ENCODE measurements at regions not wholly inside any gene's neighbourhood (a gene's known extent, or its start where the extent isn't known, plus 50 kb on each side); places are given as distances from the start of the nearest gene placed in this dataset.

DNA sequence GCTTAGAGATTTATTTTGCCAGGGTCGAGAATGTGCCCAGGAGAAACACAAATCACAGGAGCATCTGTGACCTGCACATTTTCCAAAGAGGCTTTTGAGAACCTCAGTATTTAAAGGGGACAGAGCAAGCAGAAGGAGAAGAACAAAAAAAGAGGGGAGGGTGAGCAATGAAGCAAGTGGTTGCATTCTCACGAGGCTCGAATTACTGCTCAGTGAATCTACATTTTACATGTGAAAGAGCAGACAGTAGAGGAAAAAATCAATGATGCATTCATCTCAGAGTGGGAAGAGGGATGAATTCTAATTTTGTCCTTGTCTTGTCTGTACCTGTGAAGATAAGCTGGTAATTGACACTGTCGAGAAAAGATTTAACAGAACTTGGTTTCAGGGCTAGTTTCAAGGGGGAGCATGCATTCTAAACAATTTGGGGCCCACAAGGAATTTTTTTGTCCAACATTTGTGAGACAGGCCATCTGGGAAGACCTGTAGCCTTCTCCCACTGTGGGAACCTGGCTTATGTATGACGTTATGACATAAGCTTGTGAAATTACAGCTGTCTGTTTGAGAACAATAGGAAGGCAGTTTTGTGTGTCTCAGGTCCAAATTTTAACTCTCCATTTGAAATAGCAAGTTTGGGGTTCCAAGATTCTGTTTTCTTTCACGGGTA lies 855.1 kb downstream of the SLITRK5 start:
- 93% methylated on average over 6 of the region's 6 CpGs for WGBS
- Histone ChIP-seq H3K27me3 (ENCODE audit: control insufficient read depth in 2 of 2, insufficient read depth in 1 of 2, low read length in 1 of 2) (no peaks in the 10 kb centered on the region), H3K4me1 (ENCODE audit: control insufficient read depth in 2 of 2, insufficient read depth in 2 of 2, low read length in 2 of 2) (no peaks in the 10 kb centered on the region), H3K36me3 (ENCODE audit: control insufficient read depth in 2 of 2, insufficient read depth in 2 of 2, low read length in 1 of 2) (no peaks in the 10 kb centered on the region), H3K9me3 (ENCODE audit: control insufficient read depth in 2 of 2, insufficient read depth in 1 of 2, low read length in 1 of 2) (no peaks in the 10 kb centered on the region), H3K27ac (ENCODE audit: low read depth in 1 of 2, low read length in 1 of 2) (no peak overlapping the region), H3K4me3 (ENCODE audit: low read length in 2 of 2) (no peak overlapping the region)
- no peak for DNase-seq (ENCODE audit: low read depth in 6 of 9, low spot score in 9 of 9)

DNA sequence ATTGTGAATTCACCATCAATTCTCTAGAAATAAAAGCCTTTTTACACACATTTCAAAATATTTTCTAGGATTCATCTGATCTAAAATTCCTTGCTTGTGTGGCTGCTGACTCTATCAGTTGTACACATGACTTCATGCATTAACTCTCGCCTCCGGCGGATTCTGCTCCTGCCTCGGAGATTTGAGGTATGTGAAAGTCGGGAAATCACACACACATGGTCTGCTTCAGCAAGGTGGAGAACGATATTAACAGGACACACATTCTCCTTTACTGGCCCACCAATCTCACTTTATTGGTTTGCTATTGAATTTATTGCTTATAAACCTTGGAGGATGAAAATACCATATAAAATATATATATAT lies 855.7 kb downstream of the SLITRK5 start:
- H3K9me3 ChIP-seq (ENCODE audit: control insufficient read depth in 2 of 2, insufficient read depth in 1 of 2, low read length in 1 of 2) = no peaks in the 10 kb centered on the region
- WGBS = 97% methylated on average over 6 of the region's 6 CpGs
- H3K36me3 ChIP-seq (ENCODE audit: control insufficient read depth in 2 of 2, insufficient read depth in 2 of 2, low read length in 1 of 2) = no peaks in the 10 kb centered on the region
- H3K4me3 ChIP-seq (ENCODE audit: low read length in 2 of 2) = no peak overlapping the region
- H3K4me1 ChIP-seq (ENCODE audit: control insufficient read depth in 2 of 2, insufficient read depth in 2 of 2, low read length in 2 of 2) = no peaks in the 10 kb centered on the region
- no peak overlapping the region for H3K27ac ChIP-seq (ENCODE audit: low read depth in 1 of 2, low read length in 1 of 2)
- H3K27me3 ChIP-seq (ENCODE audit: control insufficient read depth in 2 of 2, insufficient read depth in 1 of 2, low read length in 1 of 2) = no peaks in the 10 kb centered on the region
- DNase-seq (ENCODE audit: low read depth in 6 of 9, low spot score in 9 of 9) = no peak

DNA sequence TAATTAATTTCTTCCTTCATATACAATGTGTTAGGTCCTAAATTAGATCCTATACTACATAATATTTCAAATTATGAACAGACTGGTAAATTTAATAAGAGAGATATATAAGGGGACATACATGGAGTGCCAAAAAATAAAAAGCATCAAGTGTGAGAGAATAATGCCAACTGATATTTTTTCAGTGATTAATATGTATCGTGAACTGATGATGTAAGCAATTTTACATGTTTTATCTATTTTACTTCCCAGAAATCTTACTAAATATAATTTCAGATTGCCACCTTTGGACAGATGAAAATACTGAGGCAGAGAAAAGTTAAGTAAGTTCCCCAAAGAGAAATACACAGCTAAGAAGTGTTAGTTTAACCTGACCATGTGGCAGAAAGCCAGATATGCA lies 870.8 kb downstream of the SLITRK5 start:
- Histone ChIP-seq H3K36me3 (ENCODE audit: control insufficient read depth in 2 of 2, insufficient read depth in 2 of 2, low read length in 1 of 2) (no peaks in the 10 kb centered on the region), H3K27ac (ENCODE audit: low read depth in 1 of 2, low read length in 1 of 2) (no peak overlapping the region), H3K4me3 (ENCODE audit: low read length in 2 of 2) (no peak overlapping the region), H3K27me3 (ENCODE audit: control insufficient read depth in 2 of 2, insufficient read depth in 1 of 2, low read length in 1 of 2) (no peaks in the 10 kb centered on the region), H3K9me3 (ENCODE audit: control insufficient read depth in 2 of 2, insufficient read depth in 1 of 2, low read length in 1 of 2) (peaks cover 0 to 6% of the 10 kb centered on the region in 2 donors), H3K4me1 (ENCODE audit: control insufficient read depth in 2 of 2, insufficient read depth in 2 of 2, low read length in 2 of 2) (no peaks in the 10 kb centered on the region)
- 91% methylated on average over 1 of the region's 1 CpG for WGBS
- DNase-seq (ENCODE audit: low read depth in 6 of 9, low spot score in 9 of 9) = no peak

DNA sequence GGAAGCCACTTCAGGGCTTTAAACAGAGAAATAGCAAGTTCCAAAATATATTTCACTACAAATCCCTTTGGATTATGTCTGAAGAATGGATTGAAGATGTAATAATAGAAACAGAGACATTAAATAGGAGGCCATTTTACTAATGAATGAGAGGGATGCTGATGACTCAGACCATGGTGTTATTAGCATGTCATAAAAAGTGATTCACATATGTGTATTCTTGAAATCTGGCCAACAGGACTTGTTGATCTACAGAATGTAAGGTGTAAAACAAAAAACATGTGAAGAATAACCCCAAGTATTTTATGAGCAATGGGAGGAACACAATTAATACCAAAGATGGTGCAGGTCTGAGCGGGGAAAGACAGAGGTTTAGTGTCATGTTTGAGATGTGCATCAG lies 873.7 kb downstream of the SLITRK5 start:
- Histone ChIP-seq H3K9me3 (ENCODE audit: control insufficient read depth in 2 of 2, insufficient read depth in 1 of 2, low read length in 1 of 2) (peaks cover 0 to 6% of the 10 kb centered on the region in 2 donors), H3K4me1 (ENCODE audit: control insufficient read depth in 2 of 2, insufficient read depth in 2 of 2, low read length in 2 of 2) (no peaks in the 10 kb centered on the region), H3K4me3 (ENCODE audit: low read length in 2 of 2) (no peak overlapping the region), H3K36me3 (ENCODE audit: control insufficient read depth in 2 of 2, insufficient read depth in 2 of 2, low read length in 1 of 2) (no peaks in the 10 kb centered on the region), H3K27ac (ENCODE audit: low read depth in 1 of 2, low read length in 1 of 2) (no peak overlapping the region), H3K27me3 (ENCODE audit: control insufficient read depth in 2 of 2, insufficient read depth in 1 of 2, low read length in 1 of 2) (no peaks in the 10 kb centered on the region)
- WGBS = 94% methylated on average over 1 of the region's 1 CpG
- DNase-seq (ENCODE audit: low read depth in 6 of 9, low spot score in 9 of 9) = no peak

DNA sequence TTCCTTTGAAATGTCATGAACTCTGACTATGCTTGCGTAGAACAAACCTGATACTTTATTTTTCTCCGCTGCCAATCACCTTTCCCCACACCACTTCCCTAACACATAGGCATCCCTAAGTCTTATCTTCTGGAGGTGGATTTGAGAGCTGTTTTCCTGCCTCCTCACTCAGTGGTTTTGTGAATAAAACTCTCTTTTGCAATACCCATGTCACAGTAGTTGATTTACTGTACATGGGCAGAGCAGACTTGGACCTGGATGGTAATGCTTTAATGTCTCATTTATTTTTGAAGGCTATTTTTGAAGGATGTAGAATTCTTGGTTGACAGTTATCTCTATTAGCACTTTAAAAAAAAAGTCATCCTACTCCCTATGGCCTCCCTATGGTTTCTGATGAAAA lies 881.8 kb downstream of the SLITRK5 start:
- no peak overlapping the region for H3K4me3 ChIP-seq (ENCODE audit: low read length in 2 of 2)
- H3K27ac ChIP-seq (ENCODE audit: low read depth in 1 of 2, low read length in 1 of 2) = no peak overlapping the region
- H3K9me3 ChIP-seq (ENCODE audit: control insufficient read depth in 2 of 2, insufficient read depth in 1 of 2, low read length in 1 of 2) = no peaks in the 10 kb centered on the region

DNA sequence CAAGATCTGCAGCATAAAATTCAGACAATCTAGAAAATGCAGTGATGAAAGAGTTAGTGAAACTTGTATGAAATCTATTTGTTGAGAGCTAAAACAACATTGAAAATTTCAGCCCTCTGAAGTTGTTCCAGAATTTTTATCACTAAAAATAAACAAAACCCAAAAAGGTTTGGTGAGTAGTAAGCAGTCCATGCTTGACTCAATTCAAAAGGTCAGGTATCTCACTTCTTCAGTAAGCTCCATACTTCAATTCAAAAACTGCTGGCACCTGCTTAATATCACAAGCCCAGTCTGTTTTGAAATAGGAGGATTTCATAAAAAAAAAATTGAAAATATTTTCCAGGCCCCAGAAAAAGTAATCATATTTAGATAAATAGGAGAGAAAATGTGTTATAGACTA lies 894.4 kb downstream of the SLITRK5 start:
- Histone ChIP-seq H3K27me3 (ENCODE audit: control insufficient read depth in 2 of 2, insufficient read depth in 1 of 2, low read length in 1 of 2) (no peaks in the 10 kb centered on the region), H3K4me1 (ENCODE audit: control insufficient read depth in 2 of 2, insufficient read depth in 2 of 2, low read length in 2 of 2) (no peaks in the 10 kb centered on the region), H3K27ac (ENCODE audit: low read depth in 1 of 2, low read length in 1 of 2) (no peak overlapping the region), H3K4me3 (ENCODE audit: low read length in 2 of 2) (no peak overlapping the region), H3K9me3 (ENCODE audit: control insufficient read depth in 2 of 2, insufficient read depth in 1 of 2, low read length in 1 of 2) (no peaks in the 10 kb centered on the region), H3K36me3 (ENCODE audit: control insufficient read depth in 2 of 2, insufficient read depth in 2 of 2, low read length in 1 of 2) (no peaks in the 10 kb centered on the region)
- DNase-seq (ENCODE audit: low read depth in 6 of 9, low spot score in 9 of 9) = no peak

More for the DNA sequence above, 881.8 kb downstream of the SLITRK5 start:
- 97% methylated on average over 2 of the region's 2 CpGs for WGBS
- no peaks in the 10 kb centered on the region for H3K36me3 ChIP-seq (ENCODE audit: control insufficient read depth in 2 of 2, insufficient read depth in 2 of 2, low read length in 1 of 2)
- DNase-seq (ENCODE audit: low read depth in 6 of 9, low spot score in 9 of 9) = no peak
- no peaks in the 10 kb centered on the region for H3K27me3 ChIP-seq (ENCODE audit: control insufficient read depth in 2 of 2, insufficient read depth in 1 of 2, low read length in 1 of 2)
- no peaks in the 10 kb centered on the region for H3K4me1 ChIP-seq (ENCODE audit: control insufficient read depth in 2 of 2, insufficient read depth in 2 of 2, low read length in 2 of 2)

DNA sequence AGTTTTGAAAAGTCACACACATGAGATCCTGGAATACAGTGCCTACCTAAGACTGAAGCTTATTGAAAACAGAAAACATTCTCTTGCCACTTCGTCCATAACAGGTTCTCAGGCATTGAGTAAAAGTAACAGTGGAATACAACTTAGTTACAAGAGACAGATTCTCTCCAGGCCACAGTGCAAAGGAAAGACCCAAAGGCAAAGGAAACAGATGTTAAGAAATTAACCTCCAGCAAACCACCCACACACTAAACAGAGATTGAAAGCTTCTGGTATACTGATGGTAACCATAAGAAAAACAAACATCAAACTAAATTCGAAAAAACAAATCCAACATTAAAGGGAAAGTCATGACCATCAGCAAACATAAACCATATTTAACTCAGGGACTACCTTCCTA lies 914.7 kb downstream of the SLITRK5 start:
- 25% methylated on average over 2 of the region's 2 CpGs for WGBS
- DNase-seq (ENCODE audit: low read depth in 6 of 9, low spot score in 9 of 9) = no peak
- H3K36me3 ChIP-seq (ENCODE audit: control insufficient read depth in 2 of 2, insufficient read depth in 2 of 2, low read length in 1 of 2) = no peaks in the 10 kb centered on the region

DNA sequence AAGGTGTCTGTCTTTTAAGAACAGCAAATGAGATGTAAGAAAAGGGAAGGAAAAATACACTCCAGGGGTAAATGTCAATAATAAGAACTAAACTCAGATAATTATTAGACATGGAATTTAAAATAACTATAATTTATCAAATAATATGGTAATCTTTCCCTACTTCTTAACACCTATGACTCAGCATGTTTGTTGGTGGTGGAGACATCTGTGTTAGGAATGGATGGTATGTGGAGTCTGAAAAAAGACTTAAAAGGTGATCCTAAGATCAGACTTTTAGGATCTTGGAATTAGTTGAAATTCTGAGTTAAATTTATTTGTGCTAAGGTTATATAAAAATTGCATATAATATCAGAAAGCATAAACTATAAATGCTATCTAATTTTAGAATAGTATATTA lies 915.1 kb downstream of the SLITRK5 start:
- Histone ChIP-seq H3K4me3 (ENCODE audit: low read length in 2 of 2) (no peak overlapping the region), H3K27me3 (ENCODE audit: control insufficient read depth in 2 of 2, insufficient read depth in 1 of 2, low read length in 1 of 2) (no peaks in the 10 kb centered on the region), H3K27ac (ENCODE audit: low read depth in 1 of 2, low read length in 1 of 2) (no peak overlapping the region), H3K36me3 (ENCODE audit: control insufficient read depth in 2 of 2, insufficient read depth in 2 of 2, low read length in 1 of 2) (no peaks in the 10 kb centered on the region), H3K4me1 (ENCODE audit: control insufficient read depth in 2 of 2, insufficient read depth in 2 of 2, low read length in 2 of 2) (no peaks in the 10 kb centered on the region), H3K9me3 (ENCODE audit: control insufficient read depth in 2 of 2, insufficient read depth in 1 of 2, low read length in 1 of 2) (no peaks in the 10 kb centered on the region)
- DNase-seq (ENCODE audit: low read depth in 6 of 9, low spot score in 9 of 9) = no peak

More for the DNA sequence above, 914.7 kb downstream of the SLITRK5 start:
- H3K27me3 ChIP-seq (ENCODE audit: control insufficient read depth in 2 of 2, insufficient read depth in 1 of 2, low read length in 1 of 2) = no peaks in the 10 kb centered on the region
- H3K4me3 ChIP-seq (ENCODE audit: low read length in 2 of 2) = no peak overlapping the region
- no peak overlapping the region for H3K27ac ChIP-seq (ENCODE audit: low read depth in 1 of 2, low read length in 1 of 2)
- H3K4me1 ChIP-seq (ENCODE audit: control insufficient read depth in 2 of 2, insufficient read depth in 2 of 2, low read length in 2 of 2) = no peaks in the 10 kb centered on the region
- no peaks in the 10 kb centered on the region for H3K9me3 ChIP-seq (ENCODE audit: control insufficient read depth in 2 of 2, insufficient read depth in 1 of 2, low read length in 1 of 2)

DNA sequence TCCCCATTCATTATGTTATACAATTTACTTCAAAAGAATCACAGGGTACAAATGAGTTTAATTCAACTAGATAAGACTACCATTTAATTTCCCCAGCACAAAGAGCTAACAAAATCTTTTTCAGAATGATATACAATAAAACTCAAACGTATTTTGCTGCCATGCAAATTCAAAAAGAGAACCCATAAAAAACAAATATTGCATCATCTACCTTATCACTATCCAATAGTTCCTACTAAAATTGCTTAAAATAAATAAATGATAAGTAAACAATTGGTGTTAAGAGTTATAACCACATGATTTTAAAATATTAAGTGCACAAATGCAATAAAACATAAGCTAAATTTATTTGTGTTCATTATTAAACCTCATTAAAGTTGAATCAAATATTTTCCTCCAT lies 919.4 kb downstream of the SLITRK5 start:
- Histone ChIP-seq H3K27me3 (ENCODE audit: control insufficient read depth in 2 of 2, insufficient read depth in 1 of 2, low read length in 1 of 2) (no peaks in the 10 kb centered on the region), H3K4me3 (ENCODE audit: low read length in 2 of 2) (no peak overlapping the region), H3K27ac (ENCODE audit: low read depth in 1 of 2, low read length in 1 of 2) (no peak overlapping the region), H3K9me3 (ENCODE audit: control insufficient read depth in 2 of 2, insufficient read depth in 1 of 2, low read length in 1 of 2) (peaks cover 0 to 11% of the 10 kb centered on the region in 2 donors), H3K4me1 (ENCODE audit: control insufficient read depth in 2 of 2, insufficient read depth in 2 of 2, low read length in 2 of 2) (no peaks in the 10 kb centered on the region), H3K36me3 (ENCODE audit: control insufficient read depth in 2 of 2, insufficient read depth in 2 of 2, low read length in 1 of 2) (no peaks in the 10 kb centered on the region)
- WGBS = 90% methylated on average over 1 of the region's 1 CpG
- DNase-seq (ENCODE audit: low read depth in 6 of 9, low spot score in 9 of 9) = no peak

DNA sequence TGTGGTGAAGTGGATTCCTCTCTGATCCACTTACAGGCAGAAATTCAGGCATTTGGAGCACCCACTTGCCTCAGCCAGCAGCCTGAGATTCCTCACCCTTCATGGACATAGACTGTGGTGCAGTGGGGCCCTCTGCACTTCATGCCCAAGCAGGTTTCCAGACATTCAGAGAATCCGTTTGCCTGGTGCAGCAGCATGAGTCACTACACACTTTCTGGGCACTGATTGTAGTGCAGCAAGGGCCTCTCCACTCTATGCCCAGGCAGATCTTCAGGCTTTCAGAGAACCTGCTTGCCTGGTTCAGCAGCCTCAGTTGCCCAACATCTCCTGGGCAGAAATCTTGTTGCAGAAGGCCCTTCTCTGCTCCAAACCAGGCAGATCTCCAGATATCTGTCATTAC lies 920.9 kb downstream of the SLITRK5 start:
- no peak overlapping the region for H3K4me3 ChIP-seq (ENCODE audit: low read length in 2 of 2)
- DNase-seq (ENCODE audit: low read depth in 6 of 9, low spot score in 9 of 9) = no peak
- H3K27ac ChIP-seq (ENCODE audit: low read depth in 1 of 2, low read length in 1 of 2) = no peak overlapping the region
- 93% methylated on average over 1 of the region's 1 CpG for WGBS
- no peaks in the 10 kb centered on the region for H3K36me3 ChIP-seq (ENCODE audit: control insufficient read depth in 2 of 2, insufficient read depth in 2 of 2, low read length in 1 of 2)
- H3K4me1 ChIP-seq (ENCODE audit: control insufficient read depth in 2 of 2, insufficient read depth in 2 of 2, low read length in 2 of 2) = no peaks in the 10 kb centered on the region
- H3K9me3 ChIP-seq (ENCODE audit: control insufficient read depth in 2 of 2, insufficient read depth in 1 of 2, low read length in 1 of 2) = peaks cover 0 to 11% of the 10 kb centered on the region in 2 donors
- no peaks in the 10 kb centered on the region for H3K27me3 ChIP-seq (ENCODE audit: control insufficient read depth in 2 of 2, insufficient read depth in 1 of 2, low read length in 1 of 2)

Measured in thymus (tissue), 11 donors.